WTC11 (cell line): ENCODE measurements at regions not wholly inside any gene's neighbourhood (a gene's known extent, or its start where the extent isn't known, plus 50 kb on each side); places are given as distances from the start of the nearest gene placed in this dataset.

Experiments used
- ATAC-seq: fragments of 200-7000 bp; cut with Tn5 transposase; 2 replicates; pipeline ENCODE4 v1.10.0; 2021; ENCODE audit warnings: mild to moderate bottlenecking, moderate library complexity
- CTCF ChIA-PET: fragments of 300-600 bp; sonication (Branson Sonifier 250); formaldehyde crosslinking; loops from one replicate; lab custom pipeline; 2021; ENCODE audit warnings: antibody characterized with exemption; lab: Charles Lee
- POLR2A ChIA-PET: fragments of 350-600 bp; sonication (Branson Sonifier 250); formaldehyde crosslinking; loops from one replicate; lab custom pipeline; 2021; ENCODE audit warnings: antibody characterized with exemption; lab: Charles Lee
- DNase-seq: peaks from one replicate; pipeline ENCODE4 v3.0.0; 2021; ENCODE audit warnings: low spot score
- H3K27ac Mint-ChIP-seq: 2 replicates; pipeline ENCODE4 v1.8.0; 2021; ENCODE audit warnings: mixed read lengths
- H3K27me3 Mint-ChIP-seq: 2 replicates; pipeline ENCODE4 v1.8.0; 2021; ENCODE audit warnings: low read depth, mild to moderate bottlenecking, moderate library complexity, mixed read lengths
- H3K36me3 Mint-ChIP-seq: 2 replicates; pipeline ENCODE4 v1.8.0; 2021; ENCODE audit warnings: mixed read lengths
- H3K4me1 Mint-ChIP-seq: 2 replicates; pipeline ENCODE4 v1.8.0; 2022; ENCODE audit warnings: mixed read lengths
- H3K4me3 Mint-ChIP-seq: 2 replicates; pipeline ENCODE4 v1.8.0; 2021; ENCODE audit warnings: mild to moderate bottlenecking, moderate library complexity, mixed read lengths
- H3K9me3 Mint-ChIP-seq: 2 replicates; pipeline ENCODE4 v1.8.0; 2021; ENCODE audit warnings: mixed read lengths
- AR ChIP-seq: fragments of 250-450 bp; sonication (Bioruptor Pico); IDR thresholded peaks from 2 replicates; pipeline ENCODE4 v1.9.0; 2021; ENCODE audit warnings: mild to moderate bottlenecking
- ATF1 ChIP-seq: sonication (generic); formaldehyde crosslinking; IDR thresholded peaks from 2 replicates; pipeline ENCODE4 v1.8.1; 2023; ENCODE audit warnings: mild to moderate bottlenecking, moderate library complexity, missing genetic modification reagents
- ATF3 ChIP-seq: sonication (generic); formaldehyde crosslinking; conservative IDR thresholded peaks from 2 replicates; pipeline ENCODE4 v1.8.1; 2022; ENCODE audit warnings: mild to moderate bottlenecking, missing genetic modification reagents
- ATF6 ChIP-seq: sonication (generic); formaldehyde crosslinking; IDR thresholded peaks from 2 replicates; pipeline ENCODE4 v1.8.1; 2023; ENCODE audit warnings: mild to moderate bottlenecking, missing genetic modification reagents
- FOXJ3 ChIP-seq: sonication (generic); formaldehyde crosslinking; IDR thresholded peaks from 2 replicates; pipeline ENCODE4 v1.9.0; 2021; ENCODE audit warnings: missing genetic modification reagents, mild to moderate bottlenecking, borderline replicate concordance
- IRF2 ChIP-seq: sonication (generic); formaldehyde crosslinking; IDR thresholded peaks from 2 replicates; pipeline ENCODE4 v1.8.0; 2022; ENCODE audit warnings: low read depth, missing genetic modification reagents, borderline replicate concordance
- MXD4 ChIP-seq: fragments of 250-450 bp; sonication (Bioruptor Pico); IDR thresholded peaks from 2 replicates; pipeline ENCODE4 v1.8.0; 2021; ENCODE audit warnings: mild to moderate bottlenecking, moderate library complexity, borderline replicate concordance
- NFYB ChIP-seq: sonication (generic); formaldehyde crosslinking; conservative IDR thresholded peaks from 2 replicates; pipeline ENCODE4 v1.8.0; 2022; ENCODE audit warnings: low read depth, missing genetic modification reagents
- NR1H2 ChIP-seq: sonication (generic); formaldehyde crosslinking; IDR thresholded peaks from 2 replicates; pipeline ENCODE4 v1.9.0; 2021; ENCODE audit warnings: mild to moderate bottlenecking, moderate library complexity, missing genetic modification reagents
- OVOL2 ChIP-seq: fragments of 250-450 bp; sonication (Bioruptor Pico); IDR thresholded peaks from 2 replicates; pipeline ENCODE4 v1.9.0; 2021; ENCODE audit warnings: mild to moderate bottlenecking, borderline replicate concordance
- TCF7 ChIP-seq: sonication (generic); formaldehyde crosslinking; IDR thresholded peaks from 2 replicates; pipeline ENCODE4 v1.8.0; 2022; ENCODE audit warnings: mild to moderate bottlenecking, low read depth, missing genetic modification reagents, moderate library complexity
- TEAD4 ChIP-seq: sonication (generic); formaldehyde crosslinking; IDR thresholded peaks from 2 replicates; pipeline ENCODE4 v1.8.0; 2022; ENCODE audit warnings: mild to moderate bottlenecking, missing genetic modification reagents
- TP53 ChIP-seq: sonication (generic); formaldehyde crosslinking; IDR thresholded peaks from 2 replicates; pipeline ENCODE4 v1.8.1; 2023; ENCODE audit warnings: mild to moderate bottlenecking, missing genetic modification reagents
- USF2 ChIP-seq: sonication (generic); formaldehyde crosslinking; IDR thresholded peaks from 2 replicates; pipeline ENCODE4 v1.8.1; 2023; ENCODE audit warnings: mild to moderate bottlenecking, missing genetic modification reagents, moderate library complexity
- ZMAT4 ChIP-seq: fragments of 250-450 bp; sonication (Bioruptor Pico); IDR thresholded peaks from 2 replicates; pipeline ENCODE4 v1.9.0; 2021; ENCODE audit warnings: mild to moderate bottlenecking
- ZNF121 ChIP-seq: sonication (generic); formaldehyde crosslinking; IDR thresholded peaks from 2 replicates; pipeline ENCODE4 v1.8.0; 2023; ENCODE audit warnings: missing genetic modification reagents
- ZNF263 ChIP-seq: sonication (generic); formaldehyde crosslinking; IDR thresholded peaks from 2 replicates; pipeline ENCODE4 v1.8.1; 2022; ENCODE audit warnings: low read depth, mild to moderate bottlenecking, moderate library complexity, missing genetic modification reagents
- ZNF317 ChIP-seq: sonication (generic); formaldehyde crosslinking; IDR thresholded peaks from 2 replicates; pipeline ENCODE4 v1.8.1; 2023; ENCODE audit warnings: low read depth, mild to moderate bottlenecking, moderate library complexity, missing genetic modification reagents, borderline replicate concordance
- ZNF423 ChIP-seq: fragments of 250-450 bp; sonication (Bioruptor Pico); IDR thresholded peaks from 2 replicates; pipeline ENCODE4 v2.1.2; 2022; ENCODE audit warnings: mild to moderate bottlenecking, moderate library complexity
- ZNF425 ChIP-seq: fragments of 250-450 bp; sonication (Bioruptor Pico); conservative IDR thresholded peaks from 2 replicates; pipeline ENCODE4 v1.9.0; 2021; ENCODE audit warnings: mild to moderate bottlenecking
- ZNF532 ChIP-seq: fragments of 250-450 bp; sonication (Bioruptor Pico); IDR thresholded peaks from 2 replicates; pipeline ENCODE4 v1.9.0; 2021; ENCODE audit warnings: mild to moderate bottlenecking, borderline replicate concordance

- no peak for TF ChIP-seq ZNF317 (CRISPR knock-in tag)
- no peak for TF ChIP-seq NFYB
- no peak for TF ChIP-seq ZNF532 (CRISPR knock-in tag)
- TF ChIP-seq ATF6 (CRISPR knock-in tag), result no peak
- no peak for TF ChIP-seq IRF2 (CRISPR knock-in tag)
- no peak for TF ChIP-seq MXD4
- TF ChIP-seq ZNF263 (CRISPR knock-in tag), result no peak
- no peak for TF ChIP-seq AR (CRISPR knock-in tag)
- TF ChIP-seq NR1H2 (CRISPR knock-in tag), result no peak
- no peak for TF ChIP-seq OVOL2 (CRISPR knock-in tag)
- no peak for TF ChIP-seq TEAD4
- TF ChIP-seq USF2 (CRISPR knock-in tag), result no peak
- TF ChIP-seq ATF1, result no peak
- TF ChIP-seq ZNF423 (CRISPR knock-in tag), result no peak
- no peak for TF ChIP-seq FOXJ3
- Mint-ChIP-seq H3K27ac (no peak overlapping the region), H3K27me3 (no peaks in the 10 kb centered on the region), H3K4me1 (peaks cover 5% of the 10 kb centered on the region; the same call in 1 of the 2 replicates), H3K36me3 (peaks cover under 1% of the 10 kb centered on the region; the same call in 1 of the 2 replicates), H3K9me3 (peaks cover 22% of the 10 kb centered on the region), H3K4me3 (no peak overlapping the region)
- ChIA-PET POLR2A (no interaction called here), CTCF (no interaction called here)
- no peak for ATAC-seq
- no peak for DNase-seq
Observed at GRCh38 chr21:25243808-25244207, 363.5 kb downstream of the MRPL39 start.

GRCh38 chr21:25240974-25241373, 366.3 kb downstream of the MRPL39 start:
- no peak for DNase-seq
- Mint-ChIP-seq H3K36me3 (peaks cover 15% of the 10 kb centered on the region), H3K9me3 (peaks cover 44% of the 10 kb centered on the region), H3K27me3 (peaks cover 3% of the 10 kb centered on the region; the same call in 1 of the 2 replicates), H3K4me3 (no peak overlapping the region), H3K4me1 (no peaks in the 10 kb centered on the region), H3K27ac (no peak overlapping the region)
- ChIA-PET POLR2A (no interaction called here), CTCF (no interaction called here)
- no peak for ATAC-seq
- no peak for TF ChIP-seq ZNF121 (CRISPR knock-in tag)
- no peak for TF ChIP-seq ZNF425
- TF ChIP-seq ZMAT4, result no peak
- no peak for TF ChIP-seq TCF7 (CRISPR knock-in tag)
- no peak for TF ChIP-seq TP53 (CRISPR knock-in tag)
- no peak for TF ChIP-seq ATF3
